WTC11 (cell line): ENCODE measurements at regions not wholly inside any gene's neighbourhood (a gene's known extent, or its start where the extent isn't known, plus 50 kb on each side); places are given as distances from the start of the nearest gene placed in this dataset.

Experiments used
- ATAC-seq: fragments of 200-7000 bp; cut with Tn5 transposase; 2 replicates; pipeline ENCODE4 v1.10.0; 2021; ENCODE audit warnings: mild to moderate bottlenecking, moderate library complexity
- CTCF ChIA-PET: fragments of 300-600 bp; sonication (Branson Sonifier 250); formaldehyde crosslinking; loops from one replicate; lab custom pipeline; 2021; ENCODE audit warnings: antibody characterized with exemption; lab: Charles Lee
- POLR2A ChIA-PET: fragments of 350-600 bp; sonication (Branson Sonifier 250); formaldehyde crosslinking; loops from one replicate; lab custom pipeline; 2021; ENCODE audit warnings: antibody characterized with exemption; lab: Charles Lee
- DNase-seq: peaks from one replicate; pipeline ENCODE4 v3.0.0; 2021; ENCODE audit warnings: low spot score
- H3K27ac Mint-ChIP-seq: 2 replicates; pipeline ENCODE4 v1.8.0; 2021; ENCODE audit warnings: mixed read lengths
- H3K27me3 Mint-ChIP-seq: 2 replicates; pipeline ENCODE4 v1.8.0; 2021; ENCODE audit warnings: low read depth, mild to moderate bottlenecking, moderate library complexity, mixed read lengths
- H3K36me3 Mint-ChIP-seq: 2 replicates; pipeline ENCODE4 v1.8.0; 2021; ENCODE audit warnings: mixed read lengths
- H3K4me1 Mint-ChIP-seq: 2 replicates; pipeline ENCODE4 v1.8.0; 2022; ENCODE audit warnings: mixed read lengths
- H3K4me3 Mint-ChIP-seq: 2 replicates; pipeline ENCODE4 v1.8.0; 2021; ENCODE audit warnings: mild to moderate bottlenecking, moderate library complexity, mixed read lengths
- H3K9me3 Mint-ChIP-seq: 2 replicates; pipeline ENCODE4 v1.8.0; 2021; ENCODE audit warnings: mixed read lengths
- ARID4B ChIP-seq: sonication (generic); formaldehyde crosslinking; IDR thresholded peaks from 2 replicates; pipeline ENCODE4 v1.8.0; 2023; ENCODE audit warnings: missing genetic modification reagents, mild to moderate bottlenecking, borderline replicate concordance
- CBFB ChIP-seq: sonication (generic); formaldehyde crosslinking; IDR thresholded peaks from 2 replicates; pipeline ENCODE4 v1.8.1; 2022; ENCODE audit warnings: mild to moderate bottlenecking, low read depth, missing genetic modification reagents
- CDX4 ChIP-seq: fragments of 250-450 bp; sonication (Bioruptor Pico); IDR thresholded peaks from 2 replicates; pipeline ENCODE4 v1.9.0; 2021; ENCODE audit warnings: moderate library complexity, mild to moderate bottlenecking, inconsistent platforms, borderline replicate concordance
- CREM ChIP-seq: sonication (generic); formaldehyde crosslinking; IDR thresholded peaks from 2 replicates; pipeline ENCODE4 v1.8.1; 2022; ENCODE audit warnings: mild to moderate bottlenecking, missing genetic modification reagents, moderate library complexity
- E2F5 ChIP-seq: sonication (generic); formaldehyde crosslinking; IDR thresholded peaks from 2 replicates; pipeline ENCODE4 v1.8.1; 2022; ENCODE audit warnings: mild to moderate bottlenecking, moderate library complexity, missing genetic modification reagents
- KAT7 ChIP-seq: sonication (generic); formaldehyde crosslinking; IDR thresholded peaks from 2 replicates; pipeline ENCODE4 v1.8.1; 2023; ENCODE audit warnings: missing genetic modification reagents, mild to moderate bottlenecking, borderline replicate concordance
- MXD4 ChIP-seq: fragments of 250-450 bp; sonication (Bioruptor Pico); IDR thresholded peaks from 2 replicates; pipeline ENCODE4 v1.8.0; 2021; ENCODE audit warnings: mild to moderate bottlenecking, moderate library complexity, borderline replicate concordance
- MYBL2 ChIP-seq: sonication (generic); formaldehyde crosslinking; IDR thresholded peaks from 2 replicates; pipeline ENCODE4 v1.8.1; 2023; ENCODE audit warnings: mild to moderate bottlenecking, moderate library complexity, missing genetic modification reagents
- NR3C1 ChIP-seq: sonication (generic); formaldehyde crosslinking; conservative IDR thresholded peaks from 2 replicates; pipeline ENCODE4 v1.8.1; 2023; ENCODE audit warnings: low read depth, mild to moderate bottlenecking, missing genetic modification reagents
- RELA ChIP-seq: sonication (generic); formaldehyde crosslinking; IDR thresholded peaks from 2 replicates; pipeline ENCODE4 v1.8.1; 2022; ENCODE audit warnings: missing genetic modification reagents, mild to moderate bottlenecking, borderline replicate concordance
- RORB ChIP-seq: fragments of 250-450 bp; sonication (Bioruptor Pico); IDR thresholded peaks from 2 replicates; pipeline ENCODE4 v1.9.0; 2021; ENCODE audit warnings: mild to moderate bottlenecking
- SMAD3 ChIP-seq: sonication (generic); formaldehyde crosslinking; IDR thresholded peaks from 2 replicates; pipeline ENCODE4 v1.8.0; 2022; ENCODE audit warnings: missing genetic modification reagents, mild to moderate bottlenecking, borderline replicate concordance
- SOX15 ChIP-seq: fragments of 250-450 bp; sonication (Bioruptor Pico); IDR thresholded peaks from 2 replicates; pipeline ENCODE4 v1.9.0; 2021; ENCODE audit warnings: mild to moderate bottlenecking
- SP1 ChIP-seq: sonication (generic); formaldehyde crosslinking; conservative IDR thresholded peaks from 2 replicates; pipeline ENCODE4 v1.8.1; 2022; ENCODE audit warnings: missing genetic modification reagents
- TCF7 ChIP-seq: sonication (generic); formaldehyde crosslinking; IDR thresholded peaks from 2 replicates; pipeline ENCODE4 v1.8.0; 2022; ENCODE audit warnings: mild to moderate bottlenecking, low read depth, missing genetic modification reagents, moderate library complexity
- TP53 ChIP-seq: sonication (generic); formaldehyde crosslinking; IDR thresholded peaks from 2 replicates; pipeline ENCODE4 v1.8.1; 2023; ENCODE audit warnings: mild to moderate bottlenecking, missing genetic modification reagents
- ZNF138 ChIP-seq: sonication (generic); formaldehyde crosslinking; conservative IDR thresholded peaks from 2 replicates; pipeline ENCODE4 v1.8.1; 2022; ENCODE audit warnings: mild to moderate bottlenecking, moderate library complexity, missing genetic modification reagents
- ZNF219 ChIP-seq: sonication (generic); formaldehyde crosslinking; IDR thresholded peaks from 2 replicates; pipeline ENCODE4 v1.8.0; 2023; ENCODE audit warnings: missing genetic modification reagents, mild to moderate bottlenecking, borderline replicate concordance
- ZNF532 ChIP-seq: fragments of 250-450 bp; sonication (Bioruptor Pico); IDR thresholded peaks from 2 replicates; pipeline ENCODE4 v1.9.0; 2021; ENCODE audit warnings: mild to moderate bottlenecking, borderline replicate concordance
- TF ChIP-seq, protein P1 (sequence below): fragments of 250-450 bp; sonication (Bioruptor Pico); IDR thresholded peaks from 2 replicates; pipeline ENCODE4 v2.1.2; 2022; ENCODE audit warnings: mild to moderate bottlenecking, moderate library complexity

DNA sequence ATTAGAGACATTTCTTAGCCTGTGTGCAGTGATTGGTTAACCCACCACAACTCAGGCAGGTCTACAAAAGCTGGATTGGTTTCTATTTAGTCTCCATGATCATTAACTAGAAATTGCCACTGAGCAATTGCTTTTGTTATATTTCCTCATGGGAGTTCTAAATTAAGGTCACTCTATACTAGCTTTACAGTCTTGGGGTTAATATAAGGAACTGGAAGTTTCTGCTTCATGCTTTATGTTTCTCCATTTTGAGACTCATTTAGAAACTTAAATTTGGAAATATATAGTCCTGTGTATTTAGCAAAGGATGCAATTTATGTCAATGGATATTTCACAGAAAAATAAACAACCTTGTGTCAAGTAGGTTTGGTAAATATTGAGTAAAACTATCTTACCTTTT is 137.5 kb downstream of the HLX start (continued):
- no peak for TF ChIP-seq ZNF532 (CRISPR knock-in tag)

- no peak overlapping the region for H3K27ac Mint-ChIP-seq
- TF ChIP-seq SP1 (CRISPR knock-in tag) (no peak), MYBL2 (CRISPR knock-in tag) (no peak), SOX15 (CRISPR knock-in tag) (no peak), RELA (CRISPR knock-in tag) (no peak), RORB (CRISPR knock-in tag) (no peak), ZNF219 (CRISPR knock-in tag) (no peak), MXD4 (CRISPR knock-in tag) (no peak), CREM (CRISPR knock-in tag) (no peak), TP53 (CRISPR knock-in tag) (no peak)
- TF ChIP-seq, protein P1, sequence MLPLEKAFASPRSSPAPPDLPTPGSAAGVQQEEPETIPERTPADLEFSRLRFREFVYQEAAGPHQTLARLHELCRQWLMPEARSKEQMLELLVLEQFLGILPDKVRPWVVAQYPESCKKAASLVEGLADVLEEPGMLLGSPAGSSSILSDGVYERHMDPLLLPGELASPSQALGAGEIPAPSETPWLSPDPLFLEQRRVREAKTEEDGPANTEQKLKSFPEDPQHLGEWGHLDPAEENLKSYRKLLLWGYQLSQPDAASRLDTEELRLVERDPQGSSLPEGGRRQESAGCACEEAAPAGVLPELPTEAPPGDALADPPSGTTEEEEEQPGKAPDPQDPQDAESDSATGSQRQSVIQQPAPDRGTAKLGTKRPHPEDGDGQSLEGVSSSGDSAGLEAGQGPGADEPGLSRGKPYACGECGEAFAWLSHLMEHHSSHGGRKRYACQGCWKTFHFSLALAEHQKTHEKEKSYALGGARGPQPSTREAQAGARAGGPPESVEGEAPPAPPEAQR: no peak
- ATAC-seq (no peak), DNase-seq (no peak)
- H3K9me3 Mint-ChIP-seq: no peaks in the 10 kb centered on the region
- ChIA-PET CTCF (no interaction called here), POLR2A (no interaction called here)
- H3K4me3 Mint-ChIP-seq: no peak overlapping the region
- H3K27me3 Mint-ChIP-seq: peaks cover 3% of the 10 kb centered on the region; the same call in 1 of the 2 replicates
- no peaks in the 10 kb centered on the region for H3K36me3 Mint-ChIP-seq
- no peaks in the 10 kb centered on the region for H3K4me1 Mint-ChIP-seq
These were observed 139.2 kb downstream of the HLX start for GRCh38 chr1:221018414-221018813.

DNA sequence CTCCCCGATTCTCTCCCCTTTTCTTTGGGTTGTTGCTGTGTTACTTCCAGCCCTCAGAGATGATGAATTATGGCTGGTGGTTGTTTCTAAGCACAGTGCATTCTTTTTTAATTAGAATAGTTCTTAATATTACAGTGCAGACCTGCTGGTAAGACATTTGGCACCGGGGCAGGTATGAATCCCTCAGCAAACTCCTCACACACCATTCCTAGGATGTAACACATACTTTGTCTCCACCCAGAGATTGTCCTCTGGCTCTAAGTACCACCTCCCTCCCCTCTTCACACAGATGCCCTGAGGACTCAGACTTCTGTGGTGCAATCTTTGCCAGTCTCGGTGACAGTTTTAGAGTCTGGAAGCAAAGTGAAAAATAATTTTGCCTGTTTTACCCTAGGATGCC is 143.1 kb downstream of the HLX start:
- POLR2A ChIA-PET: no interaction called here
- Mint-ChIP-seq H3K27me3 (peaks cover 3% of the 10 kb centered on the region; the same call in 1 of the 2 replicates), H3K27ac (no peak overlapping the region), H3K9me3 (peaks cover 5% of the 10 kb centered on the region; the same call in 1 of the 2 replicates), H3K4me3 (no peak overlapping the region)
- no peak for DNase-seq
- TF ChIP-seq KAT7 (CRISPR knock-in tag): no peak
- no peak for TF ChIP-seq SP1 (CRISPR knock-in tag)
- TF ChIP-seq ARID4B (CRISPR knock-in tag): no peak
- TF ChIP-seq CBFB: no peak
- TF ChIP-seq E2F5 (CRISPR knock-in tag): no peak
- no peak for TF ChIP-seq ZNF138
- TF ChIP-seq TCF7 (CRISPR knock-in tag): no peak
- no peak for TF ChIP-seq CDX4 (CRISPR knock-in tag)
- no peak for TF ChIP-seq SMAD3
- TF ChIP-seq MXD4 (CRISPR knock-in tag): no peak
- TF ChIP-seq NR3C1 (CRISPR knock-in tag): no peak
- TF ChIP-seq, all 79 proteins: peak for 0
- Mint-ChIP-seq H3K4me1 (no peaks in the 10 kb centered on the region), H3K36me3 (no peaks in the 10 kb centered on the region)
- CTCF ChIA-PET: no interaction called here
- ATAC-seq: no peak
